ENCODE measurements at regions not wholly inside any gene's neighbourhood (a gene's known extent, or its start where the extent isn't known, plus 50 kb on each side); places are given as distances from the start of the nearest gene placed in this dataset.
"Not testable (repeated sequence)": the region's sequence is repeated elsewhere in the genome, so short reads cannot be mapped to it uniquely, and the experiment has no call there.

- DNase-seq = no peak
These were observed 119.4 kb downstream of the TNFSF18 start for GRCh38 chr1:172931340-172931739.

GRCh38 chr1:172931761-172932160 lies 119.0 kb downstream of the TNFSF18 start:
- DNase-seq = no peak

GRCh38 chr1:172932981-172933380 lies 117.8 kb downstream of the TNFSF18 start:
- DNase-seq = no peak

GRCh38 chr1:172934417-172934762 lies 116.4 kb downstream of the TNFSF18 start:
- no peak for DNase-seq

GRCh38 chr1:172935062-172935592 lies 115.6 kb downstream of the TNFSF18 start:
- no peak for DNase-seq

GRCh38 chr1:172936088-172936645 lies 114.6 kb downstream of the TNFSF18 start:
- DNase-seq = no peak

GRCh38 chr1:172938681-172939080 lies 112.1 kb downstream of the TNFSF18 start:
- no peak for DNase-seq

GRCh38 chr1:172939475-172939874 lies 111.3 kb downstream of the TNFSF18 start:
- DNase-seq = no peak

GRCh38 chr1:172940174-172940855 lies 110.4 kb downstream of the TNFSF18 start:
- DNase-seq = no peak

GRCh38 chr1:172941471-172941870 lies 109.3 kb downstream of the TNFSF18 start:
- DNase-seq = no peak

- no peak for DNase-seq
These were observed 108.8 kb downstream of the TNFSF18 start for GRCh38 chr1:172941945-172942344.

GRCh38 chr1:172943138-172943537 lies 107.6 kb downstream of the TNFSF18 start:
- not testable (repeated sequence) for DNase-seq

- DNase-seq = no peak
These were observed 105.8 kb downstream of the TNFSF18 start for GRCh38 chr1:172944931-172945330.

GRCh38 chr1:172946814-172947507 lies 103.8 kb downstream of the TNFSF18 start:
- no peak for DNase-seq

GRCh38 chr1:172948457-172948856 lies 102.3 kb downstream of the TNFSF18 start:
- DNase-seq = no peak

GRCh38 chr1:172949096-172949495 lies 101.6 kb downstream of the TNFSF18 start:
- DNase-seq = no peak

GRCh38 chr1:172950528-172950927 lies 100.2 kb downstream of the TNFSF18 start:
- no peak for DNase-seq

GRCh38 chr1:172951730-172952365 lies 98.9 kb downstream of the TNFSF18 start:
- no peak for DNase-seq

- DNase-seq = no peak
These were observed 98.2 kb downstream of the TNFSF18 start for GRCh38 chr1:172952516-172952915.

- DNase-seq = no peak
These were observed 96.1 kb downstream of the TNFSF18 start for GRCh38 chr1:172954476-172955150.

GRCh38 chr1:172955161-172955815 lies 95.5 kb downstream of the TNFSF18 start:
- no peak for DNase-seq

- DNase-seq = no peak
These were observed 93.9 kb downstream of the TNFSF18 start for GRCh38 chr1:172956871-172957270.

Data from KG1 (cell line).